Ishikawa (cell line): ENCODE measurements at regions not wholly inside any gene's neighbourhood (a gene's known extent, or its start where the extent isn't known, plus 50 kb on each side); places are given as distances from the start of the nearest gene placed in this dataset.

Source experiments
- CEBPB ChIP-seq: IDR thresholded peaks from 2 replicates; pipeline ENCODE4 v1.6.1; 2012
- CREB1 ChIP-seq: IDR thresholded peaks from 2 replicates; pipeline ENCODE4 v1.6.1; 2012; ENCODE audit warnings: low read depth
- EGR1 ChIP-seq: IDR thresholded peaks from 2 replicates; pipeline ENCODE4 v1.6.1; 2012
- EP300 ChIP-seq: IDR thresholded peaks from 2 replicates; pipeline ENCODE4 v1.6.1; 2012; ENCODE audit warnings: borderline replicate concordance
- RAD21 ChIP-seq: IDR thresholded peaks from 2 replicates; pipeline ENCODE4 v1.6.1; 2012; ENCODE audit warnings: low read depth
- TAF1 ChIP-seq: IDR thresholded peaks from 2 replicates; pipeline ENCODE4 v1.6.1; 2012; ENCODE audit warnings: low read depth, mild to moderate bottlenecking
- TCF12 ChIP-seq: IDR thresholded peaks from 2 replicates; pipeline ENCODE4 v1.6.1; 2012; ENCODE audit warnings: low read depth
- TEAD4 ChIP-seq: IDR thresholded peaks from 2 replicates; pipeline ENCODE4 v1.6.1; 2012
- YY1 ChIP-seq: IDR thresholded peaks from 2 replicates; pipeline ENCODE4 v1.6.1; 2012; ENCODE audit warnings: low read depth
- TF ChIP-seq, protein P1 (sequence below): IDR thresholded peaks from 2 replicates; pipeline ENCODE4 v1.6.1; 2012
- TF ChIP-seq, protein P2 (sequence below): IDR thresholded peaks from 2 replicates; pipeline ENCODE4 v1.6.1; 2012; ENCODE audit warnings: low read depth, mild to moderate bottlenecking
- TF ChIP-seq, protein P3 (sequence below): IDR thresholded peaks from 2 replicates; pipeline ENCODE4 v1.6.1; 2012

DNA sequence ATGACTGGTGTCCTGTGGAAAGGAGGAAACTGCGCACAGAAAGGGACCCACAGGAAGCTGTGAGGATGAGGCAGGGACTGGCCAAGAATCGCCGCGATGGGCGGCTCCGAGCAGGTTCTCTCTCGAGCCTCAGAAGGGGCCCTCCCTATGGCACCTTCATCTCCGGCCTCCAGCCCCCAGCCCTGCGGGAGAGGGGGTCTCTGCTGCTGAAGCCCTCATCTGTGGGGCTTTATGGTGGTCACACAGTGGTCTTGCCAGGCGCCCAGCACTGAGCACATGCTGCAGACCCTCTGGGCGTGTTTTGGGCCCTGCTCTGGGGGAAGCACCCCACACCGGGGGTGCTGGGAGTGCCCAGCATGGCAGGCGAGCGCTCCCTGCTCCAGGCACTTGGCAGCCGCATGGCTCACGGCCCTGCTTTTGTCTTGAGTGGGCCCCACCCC lies 86.6 kb upstream of the ACTRT2 start:
- TF ChIP-seq, protein P1, sequence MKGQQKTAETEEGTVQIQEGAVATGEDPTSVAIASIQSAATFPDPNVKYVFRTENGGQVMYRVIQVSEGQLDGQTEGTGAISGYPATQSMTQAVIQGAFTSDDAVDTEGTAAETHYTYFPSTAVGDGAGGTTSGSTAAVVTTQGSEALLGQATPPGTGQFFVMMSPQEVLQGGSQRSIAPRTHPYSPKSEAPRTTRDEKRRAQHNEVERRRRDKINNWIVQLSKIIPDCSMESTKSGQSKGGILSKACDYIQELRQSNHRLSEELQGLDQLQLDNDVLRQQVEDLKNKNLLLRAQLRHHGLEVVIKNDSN: no peak
- TF ChIP-seq, protein P2, sequence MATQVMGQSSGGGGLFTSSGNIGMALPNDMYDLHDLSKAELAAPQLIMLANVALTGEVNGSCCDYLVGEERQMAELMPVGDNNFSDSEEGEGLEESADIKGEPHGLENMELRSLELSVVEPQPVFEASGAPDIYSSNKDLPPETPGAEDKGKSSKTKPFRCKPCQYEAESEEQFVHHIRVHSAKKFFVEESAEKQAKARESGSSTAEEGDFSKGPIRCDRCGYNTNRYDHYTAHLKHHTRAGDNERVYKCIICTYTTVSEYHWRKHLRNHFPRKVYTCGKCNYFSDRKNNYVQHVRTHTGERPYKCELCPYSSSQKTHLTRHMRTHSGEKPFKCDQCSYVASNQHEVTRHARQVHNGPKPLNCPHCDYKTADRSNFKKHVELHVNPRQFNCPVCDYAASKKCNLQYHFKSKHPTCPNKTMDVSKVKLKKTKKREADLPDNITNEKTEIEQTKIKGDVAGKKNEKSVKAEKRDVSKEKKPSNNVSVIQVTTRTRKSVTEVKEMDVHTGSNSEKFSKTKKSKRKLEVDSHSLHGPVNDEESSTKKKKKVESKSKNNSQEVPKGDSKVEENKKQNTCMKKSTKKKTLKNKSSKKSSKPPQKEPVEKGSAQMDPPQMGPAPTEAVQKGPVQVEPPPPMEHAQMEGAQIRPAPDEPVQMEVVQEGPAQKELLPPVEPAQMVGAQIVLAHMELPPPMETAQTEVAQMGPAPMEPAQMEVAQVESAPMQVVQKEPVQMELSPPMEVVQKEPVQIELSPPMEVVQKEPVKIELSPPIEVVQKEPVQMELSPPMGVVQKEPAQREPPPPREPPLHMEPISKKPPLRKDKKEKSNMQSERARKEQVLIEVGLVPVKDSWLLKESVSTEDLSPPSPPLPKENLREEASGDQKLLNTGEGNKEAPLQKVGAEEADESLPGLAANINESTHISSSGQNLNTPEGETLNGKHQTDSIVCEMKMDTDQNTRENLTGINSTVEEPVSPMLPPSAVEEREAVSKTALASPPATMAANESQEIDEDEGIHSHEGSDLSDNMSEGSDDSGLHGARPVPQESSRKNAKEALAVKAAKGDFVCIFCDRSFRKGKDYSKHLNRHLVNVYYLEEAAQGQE: no peak
- no peak for TF ChIP-seq RAD21
- no peak for TF ChIP-seq TCF12
- no peak for TF ChIP-seq EGR1
- no peak for TF ChIP-seq CEBPB
- TF ChIP-seq TEAD4: no peak
- TF ChIP-seq TAF1: no peak
- no peak for TF ChIP-seq YY1
- TF ChIP-seq, protein P3, sequence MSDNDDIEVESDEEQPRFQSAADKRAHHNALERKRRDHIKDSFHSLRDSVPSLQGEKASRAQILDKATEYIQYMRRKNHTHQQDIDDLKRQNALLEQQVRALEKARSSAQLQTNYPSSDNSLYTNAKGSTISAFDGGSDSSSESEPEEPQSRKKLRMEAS: no peak
- no peak for TF ChIP-seq EP300
- TF ChIP-seq CREB1: no peak
